ENCODE measurements at regions not wholly inside any gene's neighbourhood (a gene's known extent, or its start where the extent isn't known, plus 50 kb on each side); places are given as distances from the start of the nearest gene placed in this dataset.

DNA sequence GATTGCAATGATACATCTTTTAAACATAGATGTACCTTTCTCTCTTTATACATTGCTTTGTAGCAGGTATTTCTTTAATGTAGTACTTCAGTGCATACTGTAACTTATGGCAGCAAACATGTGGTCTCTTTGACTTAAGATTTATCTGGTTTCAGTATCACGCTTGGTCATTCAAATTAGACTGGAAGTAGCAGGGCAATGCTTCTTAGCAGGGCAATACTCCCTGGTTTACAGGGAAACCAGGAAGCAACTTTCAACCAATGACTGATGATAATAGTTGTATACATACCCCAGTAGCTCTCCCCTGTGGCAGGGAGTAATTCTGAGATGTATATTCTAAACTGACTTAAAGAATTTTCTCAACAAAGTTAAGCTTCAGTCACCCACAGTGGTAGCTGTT lies 761.1 kb upstream of the CDH10 start:
- no peak overlapping the region for H3K27ac ChIP-seq
- no peaks in the 10 kb centered on the region for H3K36me3 ChIP-seq (ENCODE audit: insufficient read depth in 1 of 2, low read depth in 1 of 2)
- DNase-seq = no peak
- H3K9me3 ChIP-seq = peaks cover 3% of the 10 kb centered on the region
- H3K4me1 ChIP-seq = no peaks in the 10 kb centered on the region
- 62 to 72% (median 69%) methylated on average over 1 of the region's 1 CpG for WGBS, 3 donors
- H3K4me3 ChIP-seq = no peak overlapping the region
- no peak for ATAC-seq
- H3K27me3 ChIP-seq (ENCODE audit: insufficient read depth in 3 of 3, low read length in 2 of 3) = no peaks in the 10 kb centered on the region
- intact Hi-C loops (cut with DNase I) = no loop called here
- TF ChIP-seq CTCF (IDR thresholded peaks at IDR 0.05) = no peak

GRCh38 chr5:25399878-25400480 lies 755.2 kb upstream of the CDH10 start:
- intact Hi-C loops (cut with DNase I) = no loop called here
- no peak for ATAC-seq
- no peak for DNase-seq
- Histone ChIP-seq H3K27me3 (ENCODE audit: insufficient read depth in 3 of 3, low read length in 2 of 3) (no peaks in the 10 kb centered on the region), H3K9me3 (no peaks in the 10 kb centered on the region), H3K4me3 (no peak overlapping the region), H3K4me1 (no peaks in the 10 kb centered on the region), H3K36me3 (ENCODE audit: insufficient read depth in 1 of 2, low read depth in 1 of 2) (no peaks in the 10 kb centered on the region), H3K27ac (no peak overlapping the region)
- 88 to 98% (median 88%) methylated on average over 1 of the region's 1 CpG for WGBS, 3 donors
- no peak for TF ChIP-seq CTCF (IDR thresholded peaks at IDR 0.05)

GRCh38 chr5:25393957-25394356 lies 749.2 kb upstream of the CDH10 start:
- no peaks in the 10 kb centered on the region for H3K27me3 ChIP-seq (ENCODE audit: insufficient read depth in 3 of 3, low read length in 2 of 3)
- 83 to 88% (median 86%) methylated on average over 1 of the region's 1 CpG for WGBS, 3 donors
- DNase-seq = no peak
- no peaks in the 10 kb centered on the region for H3K4me1 ChIP-seq
- H3K27ac ChIP-seq = no peak overlapping the region
- H3K4me3 ChIP-seq = no peak overlapping the region
- intact Hi-C loops (cut with DNase I) = no loop called here
- ATAC-seq = no peak
- no peaks in the 10 kb centered on the region for H3K36me3 ChIP-seq (ENCODE audit: insufficient read depth in 1 of 2, low read depth in 1 of 2)
- H3K9me3 ChIP-seq = no peaks in the 10 kb centered on the region
- no peak for TF ChIP-seq CTCF (IDR thresholded peaks at IDR 0.05)

DNA sequence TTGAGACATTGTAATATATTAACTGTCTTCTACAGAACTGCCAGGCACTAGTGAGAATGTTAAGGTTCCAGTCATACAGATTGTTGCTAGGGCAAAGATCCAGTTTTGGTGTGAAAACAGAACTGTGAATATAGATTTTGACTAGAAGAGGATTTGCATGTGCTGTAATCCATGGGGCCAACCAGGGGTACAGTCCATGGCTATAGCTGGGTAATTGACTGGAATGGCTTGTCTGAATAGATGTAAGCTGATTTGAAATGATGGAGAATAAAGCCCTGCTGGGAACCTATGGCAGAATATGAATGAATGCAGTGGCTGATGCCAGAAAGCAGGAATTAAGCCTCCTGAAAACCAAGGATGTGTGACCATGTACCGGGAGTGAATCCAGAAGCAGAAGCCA lies 748.5 kb upstream of the CDH10 start:
- intact Hi-C loops (cut with DNase I) = no loop called here
- Histone ChIP-seq H3K4me3 (no peak overlapping the region), H3K36me3 (ENCODE audit: insufficient read depth in 1 of 2, low read depth in 1 of 2) (no peaks in the 10 kb centered on the region), H3K9me3 (no peaks in the 10 kb centered on the region), H3K27ac (no peak overlapping the region), H3K4me1 (no peaks in the 10 kb centered on the region), H3K27me3 (ENCODE audit: insufficient read depth in 3 of 3, low read length in 2 of 3) (no peaks in the 10 kb centered on the region)
- no peak for ATAC-seq
- 48 to 91% (median 54%) methylated on average over 1 of the region's 1 CpG for whole genome bisulfite sequencing, 3 donors
- TF ChIP-seq CTCF (IDR thresholded peaks at IDR 0.05) = no peak
- no peak for DNase-seq

- Histone ChIP-seq H3K4me1 (no peaks in the 10 kb centered on the region), H3K27ac (no peak overlapping the region), H3K9me3 (peaks cover 5% of the 10 kb centered on the region), H3K4me3 (no peak overlapping the region), H3K36me3 (ENCODE audit: insufficient read depth in 1 of 2, low read depth in 1 of 2) (no peaks in the 10 kb centered on the region), H3K27me3 (ENCODE audit: insufficient read depth in 3 of 3, low read length in 2 of 3) (no peaks in the 10 kb centered on the region)
- DNase-seq (no peak), ATAC-seq (no peak)
- intact Hi-C loops (cut with DNase I) = no loop called here
- no peak for TF ChIP-seq CTCF (IDR thresholded peaks at IDR 0.05)
- 57 to 67% (median 60%) methylated on average over 1 of the region's 1 CpG for WGBS, 3 donors
These were observed 743.2 kb upstream of the CDH10 start for GRCh38 chr5:25387953-25388352.

All from psoas muscle (tissue), 7 donors.